ENCODE measurements at regions not wholly inside any gene's neighbourhood (a gene's known extent, or its start where the extent isn't known, plus 50 kb on each side); places are given as distances from the start of the nearest gene placed in this dataset.
"Not testable (repeated sequence)": the region's sequence is repeated elsewhere in the genome, so short reads cannot be mapped to it uniquely, and the experiment has no call there.

GRCh38 chr12:19625551-19625950 is 186.3 kb downstream of the AEBP2 start:
- not testable (repeated sequence) for H3K36me3 ChIP-seq (ENCODE audit: control insufficient read depth in 2 of 2, insufficient read depth in 2 of 2, low read length in 2 of 2); H3K27ac ChIP-seq (ENCODE audit: low read length); H3K4me3 ChIP-seq (ENCODE audit: low read length in 2 of 2); H3K9me3 ChIP-seq (ENCODE audit: control insufficient read depth in 2 of 2, low read length in 2 of 2); H3K27me3 ChIP-seq (ENCODE audit: control insufficient read depth in 1 of 2, insufficient read depth in 2 of 2, low read length in 2 of 2); H3K9ac ChIP-seq (ENCODE audit: low read length in 2 of 2); H3K4me1 ChIP-seq (ENCODE audit: control insufficient read depth, insufficient read depth, low read length)

DNA sequence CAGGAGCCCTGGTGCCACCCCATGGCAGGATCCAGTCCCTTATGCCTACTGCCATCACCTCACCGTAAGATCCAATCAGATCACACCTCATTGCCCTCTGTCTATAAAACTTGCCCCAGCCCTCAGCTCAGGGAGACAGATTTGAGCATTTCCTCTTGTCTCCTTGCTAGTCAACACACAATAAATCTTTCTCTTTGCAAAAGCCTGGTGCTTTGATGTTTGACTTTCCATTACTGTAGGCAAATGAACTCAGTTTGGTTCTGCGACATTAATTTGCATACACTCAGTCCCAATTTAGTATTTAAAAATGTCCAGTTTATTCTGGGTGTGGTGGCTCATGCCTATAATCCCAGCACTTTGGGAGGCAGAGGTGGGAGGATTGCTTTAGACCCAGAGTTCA is 188.4 kb downstream of the AEBP2 start:
- Histone ChIP-seq H3K27me3 (ENCODE audit: control insufficient read depth in 1 of 2, insufficient read depth in 2 of 2, low read length in 2 of 2) (no peaks in the 10 kb centered on the region), H3K27ac (ENCODE audit: low read length) (no peak overlapping the region)

DNA sequence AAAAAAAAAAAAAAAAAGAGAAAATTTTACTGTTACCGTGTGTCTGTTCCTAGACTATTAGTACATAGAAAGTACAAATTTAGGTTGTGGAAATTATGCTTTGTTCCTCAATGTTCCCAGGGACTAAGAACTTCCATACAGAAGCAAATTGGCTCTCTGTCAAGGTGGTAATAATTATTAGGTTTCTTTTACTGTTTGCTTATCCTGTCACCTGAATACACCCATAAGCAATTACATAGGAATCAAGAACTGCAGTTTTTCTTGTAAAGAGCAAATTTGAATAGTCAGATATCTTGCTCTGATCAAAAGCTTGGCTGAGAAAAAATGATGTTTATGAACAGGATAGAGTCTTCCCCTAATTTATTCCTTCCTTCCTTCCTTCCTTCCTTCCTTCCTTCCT is 191.2 kb downstream of the AEBP2 start:
- no peak overlapping the region for H3K9ac ChIP-seq (ENCODE audit: low read length in 2 of 2)

More for the DNA sequence above, 188.4 kb downstream of the AEBP2 start:
- no peak overlapping the region for H3K9ac ChIP-seq (ENCODE audit: low read length in 2 of 2)
- no peaks in the 10 kb centered on the region for H3K36me3 ChIP-seq (ENCODE audit: control insufficient read depth in 2 of 2, insufficient read depth in 2 of 2, low read length in 2 of 2)
- no peaks in the 10 kb centered on the region for H3K9me3 ChIP-seq (ENCODE audit: control insufficient read depth in 2 of 2, low read length in 2 of 2)
- no peak overlapping the region for H3K4me3 ChIP-seq (ENCODE audit: low read length in 2 of 2)
- no peaks in the 10 kb centered on the region for H3K4me1 ChIP-seq (ENCODE audit: control insufficient read depth, insufficient read depth, low read length)

DNA sequence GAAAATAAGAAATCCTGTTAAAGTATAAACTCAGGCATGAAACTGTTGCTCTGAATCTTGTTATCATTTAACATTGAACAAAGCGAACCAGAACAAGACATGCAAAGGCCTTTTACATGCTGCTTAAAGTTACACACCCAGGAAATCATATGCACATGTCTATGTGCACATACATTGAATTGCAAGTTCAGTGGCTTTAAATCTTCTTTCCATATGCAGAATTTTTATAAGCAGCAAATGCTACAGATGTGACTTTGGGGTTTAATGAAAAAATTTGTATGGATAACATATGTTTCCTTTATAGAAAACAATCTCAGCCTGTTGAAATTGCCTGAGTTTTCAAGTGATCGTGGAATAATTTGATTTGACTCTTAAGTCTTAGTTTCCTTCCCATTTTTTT is 193.9 kb downstream of the AEBP2 start:
- no peaks in the 10 kb centered on the region for H3K9me3 ChIP-seq (ENCODE audit: control insufficient read depth in 2 of 2, low read length in 2 of 2)
- H3K27ac ChIP-seq (ENCODE audit: low read length) = no peak overlapping the region
- no peak overlapping the region for H3K9ac ChIP-seq (ENCODE audit: low read length in 2 of 2)
- H3K27me3 ChIP-seq (ENCODE audit: control insufficient read depth in 1 of 2, insufficient read depth in 2 of 2, low read length in 2 of 2) = no peaks in the 10 kb centered on the region
- no peaks in the 10 kb centered on the region for H3K36me3 ChIP-seq (ENCODE audit: control insufficient read depth in 2 of 2, insufficient read depth in 2 of 2, low read length in 2 of 2)
- no peak overlapping the region for H3K4me3 ChIP-seq (ENCODE audit: low read length in 2 of 2)
- no peaks in the 10 kb centered on the region for H3K4me1 ChIP-seq (ENCODE audit: control insufficient read depth, insufficient read depth, low read length)

More for the DNA sequence above, 191.2 kb downstream of the AEBP2 start:
- Histone ChIP-seq H3K9me3 (ENCODE audit: control insufficient read depth in 2 of 2, low read length in 2 of 2) (no peaks in the 10 kb centered on the region), H3K27me3 (ENCODE audit: control insufficient read depth in 1 of 2, insufficient read depth in 2 of 2, low read length in 2 of 2) (no peaks in the 10 kb centered on the region), H3K4me3 (ENCODE audit: low read length in 2 of 2) (no peak overlapping the region), H3K27ac (ENCODE audit: low read length) (no peak overlapping the region), H3K36me3 (ENCODE audit: control insufficient read depth in 2 of 2, insufficient read depth in 2 of 2, low read length in 2 of 2) (no peaks in the 10 kb centered on the region), H3K4me1 (ENCODE audit: control insufficient read depth, insufficient read depth, low read length) (no peaks in the 10 kb centered on the region)

- Histone ChIP-seq H3K27me3 (ENCODE audit: control insufficient read depth in 1 of 2, insufficient read depth in 2 of 2, low read length in 2 of 2) (no peaks in the 10 kb centered on the region), H3K4me1 (ENCODE audit: control insufficient read depth, insufficient read depth, low read length) (no peaks in the 10 kb centered on the region), H3K4me3 (ENCODE audit: low read length in 2 of 2) (no peak overlapping the region), H3K9me3 (ENCODE audit: control insufficient read depth in 2 of 2, low read length in 2 of 2) (no peaks in the 10 kb centered on the region), H3K9ac (ENCODE audit: low read length in 2 of 2) (no peak overlapping the region), H3K36me3 (ENCODE audit: control insufficient read depth in 2 of 2, insufficient read depth in 2 of 2, low read length in 2 of 2) (no peaks in the 10 kb centered on the region), H3K27ac (ENCODE audit: low read length) (no peak overlapping the region)
These were observed 194.3 kb downstream of the AEBP2 start for GRCh38 chr12:19633641-19634040.

GRCh38 chr12:19639781-19640415 is 200.6 kb downstream of the AEBP2 start:
- Histone ChIP-seq H3K36me3 (ENCODE audit: control insufficient read depth in 2 of 2, insufficient read depth in 2 of 2, low read length in 2 of 2) (no peaks in the 10 kb centered on the region), H3K9me3 (ENCODE audit: control insufficient read depth in 2 of 2, low read length in 2 of 2) (no peaks in the 10 kb centered on the region), H3K27ac (ENCODE audit: low read length) (no peak overlapping the region), H3K27me3 (ENCODE audit: control insufficient read depth in 1 of 2, insufficient read depth in 2 of 2, low read length in 2 of 2) (no peaks in the 10 kb centered on the region), H3K4me1 (ENCODE audit: control insufficient read depth, insufficient read depth, low read length) (no peaks in the 10 kb centered on the region), H3K9ac (ENCODE audit: low read length in 2 of 2) (no peak overlapping the region), H3K4me3 (ENCODE audit: low read length in 2 of 2) (no peak overlapping the region)

- no peak overlapping the region for H3K9ac ChIP-seq (ENCODE audit: low read length in 2 of 2)
These were observed 202.2 kb downstream of the AEBP2 start for GRCh38 chr12:19641235-19642080.

DNA sequence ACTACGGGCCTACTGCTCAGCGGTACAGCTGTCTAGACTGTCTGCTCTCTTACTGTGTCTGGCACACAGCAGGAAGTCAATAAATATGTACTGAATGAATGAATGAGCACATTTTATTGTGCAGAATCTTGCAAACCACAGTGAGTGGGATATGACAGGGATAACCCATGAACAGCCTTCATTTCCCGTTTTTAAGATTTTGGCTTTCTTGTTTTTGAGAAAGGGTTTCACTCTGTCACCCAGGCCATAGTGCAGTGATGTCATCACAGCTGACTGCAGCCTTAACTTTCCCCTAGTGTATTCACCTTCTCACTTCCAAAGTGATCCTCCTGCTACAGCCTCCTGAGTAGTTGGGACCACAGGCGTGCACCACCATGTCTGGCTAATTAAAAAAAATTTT is 203.1 kb downstream of the AEBP2 start:
- no peak overlapping the region for H3K9ac ChIP-seq (ENCODE audit: low read length in 2 of 2)
- no peaks in the 10 kb centered on the region for H3K27me3 ChIP-seq (ENCODE audit: control insufficient read depth in 1 of 2, insufficient read depth in 2 of 2, low read length in 2 of 2)
- no peaks in the 10 kb centered on the region for H3K36me3 ChIP-seq (ENCODE audit: control insufficient read depth in 2 of 2, insufficient read depth in 2 of 2, low read length in 2 of 2)
- H3K4me3 ChIP-seq (ENCODE audit: low read length in 2 of 2) = no peak overlapping the region
- H3K9me3 ChIP-seq (ENCODE audit: control insufficient read depth in 2 of 2, low read length in 2 of 2) = no peaks in the 10 kb centered on the region
- no peaks in the 10 kb centered on the region for H3K4me1 ChIP-seq (ENCODE audit: control insufficient read depth, insufficient read depth, low read length)
- H3K27ac ChIP-seq (ENCODE audit: low read length) = no peak overlapping the region

More at GRCh38 chr12:19641235-19642080, 202.2 kb downstream of the AEBP2 start:
- H3K27ac ChIP-seq (ENCODE audit: low read length) = no peak overlapping the region
- H3K4me3 ChIP-seq (ENCODE audit: low read length in 2 of 2) = no peak overlapping the region
- no peaks in the 10 kb centered on the region for H3K27me3 ChIP-seq (ENCODE audit: control insufficient read depth in 1 of 2, insufficient read depth in 2 of 2, low read length in 2 of 2)
- H3K4me1 ChIP-seq (ENCODE audit: control insufficient read depth, insufficient read depth, low read length) = no peaks in the 10 kb centered on the region
- no peaks in the 10 kb centered on the region for H3K36me3 ChIP-seq (ENCODE audit: control insufficient read depth in 2 of 2, insufficient read depth in 2 of 2, low read length in 2 of 2)
- H3K9me3 ChIP-seq (ENCODE audit: control insufficient read depth in 2 of 2, low read length in 2 of 2) = no peaks in the 10 kb centered on the region

DNA sequence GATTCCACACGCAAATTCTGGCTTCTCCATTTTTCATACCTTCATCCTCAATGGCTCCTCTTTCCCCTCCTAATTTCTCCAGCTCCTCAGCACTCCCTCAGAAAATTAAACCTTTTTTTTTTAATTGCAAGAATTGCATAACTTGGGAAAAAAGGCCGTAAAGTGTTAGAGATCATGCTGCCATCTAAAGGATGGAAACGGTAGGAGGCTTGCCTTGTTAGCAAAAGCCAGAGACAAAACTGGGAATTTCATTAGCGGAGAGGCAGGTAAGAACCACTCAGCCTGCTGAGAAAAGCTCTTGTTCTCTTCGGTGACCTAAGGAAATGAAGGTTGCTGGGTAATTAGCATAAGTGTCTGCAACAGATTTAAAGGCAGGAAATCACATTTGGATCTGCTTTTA is 204.3 kb downstream of the AEBP2 start:
- no peak overlapping the region for H3K9ac ChIP-seq (ENCODE audit: low read length in 2 of 2)
- no peaks in the 10 kb centered on the region for H3K9me3 ChIP-seq (ENCODE audit: control insufficient read depth in 2 of 2, low read length in 2 of 2)
- H3K27ac ChIP-seq (ENCODE audit: low read length) = no peak overlapping the region
- no peaks in the 10 kb centered on the region for H3K27me3 ChIP-seq (ENCODE audit: control insufficient read depth in 1 of 2, insufficient read depth in 2 of 2, low read length in 2 of 2)
- H3K4me1 ChIP-seq (ENCODE audit: control insufficient read depth, insufficient read depth, low read length) = no peaks in the 10 kb centered on the region
- no peaks in the 10 kb centered on the region for H3K36me3 ChIP-seq (ENCODE audit: control insufficient read depth in 2 of 2, insufficient read depth in 2 of 2, low read length in 2 of 2)
- H3K4me3 ChIP-seq (ENCODE audit: low read length in 2 of 2) = no peak overlapping the region

- Histone ChIP-seq H3K36me3 (ENCODE audit: control insufficient read depth in 2 of 2, insufficient read depth in 2 of 2, low read length in 2 of 2) (no peaks in the 10 kb centered on the region), H3K9me3 (ENCODE audit: control insufficient read depth in 2 of 2, low read length in 2 of 2) (no peaks in the 10 kb centered on the region), H3K4me3 (ENCODE audit: low read length in 2 of 2) (no peak overlapping the region), H3K27ac (ENCODE audit: low read length) (no peak overlapping the region), H3K27me3 (ENCODE audit: control insufficient read depth in 1 of 2, insufficient read depth in 2 of 2, low read length in 2 of 2) (no peaks in the 10 kb centered on the region), H3K9ac (ENCODE audit: low read length in 2 of 2) (no peak overlapping the region), H3K4me1 (ENCODE audit: control insufficient read depth, insufficient read depth, low read length) (no peaks in the 10 kb centered on the region)
These were observed 205.3 kb downstream of the AEBP2 start for GRCh38 chr12:19644571-19644970.

- Histone ChIP-seq H3K4me3 (ENCODE audit: low read length in 2 of 2) (no peak overlapping the region), H3K4me1 (ENCODE audit: control insufficient read depth, insufficient read depth, low read length) (no peaks in the 10 kb centered on the region), H3K27me3 (ENCODE audit: control insufficient read depth in 1 of 2, insufficient read depth in 2 of 2, low read length in 2 of 2) (no peaks in the 10 kb centered on the region), H3K9ac (ENCODE audit: low read length in 2 of 2) (no peak overlapping the region), H3K36me3 (ENCODE audit: control insufficient read depth in 2 of 2, insufficient read depth in 2 of 2, low read length in 2 of 2) (no peaks in the 10 kb centered on the region), H3K9me3 (ENCODE audit: control insufficient read depth in 2 of 2, low read length in 2 of 2) (no peaks in the 10 kb centered on the region), H3K27ac (ENCODE audit: low read length) (no peak overlapping the region)
These were observed 206.5 kb downstream of the AEBP2 start for GRCh38 chr12:19645823-19646222.
